T47D (cell line): ENCODE measurements at regions not wholly inside any gene's neighbourhood (a gene's known extent, or its start where the extent isn't known, plus 50 kb on each side); places are given as distances from the start of the nearest gene placed in this dataset.

Experiments
- DNase-seq, 2 experiments: peaks; one replicate each; pipeline versions ENCODE4 v3.0.0 to v3.0.0-alpha.2; 2011 to 2012; ENCODE audit warnings: low read depth in 1 of 2, low spot score in 1 of 2
- JUND ChIP-seq: IDR thresholded peaks from 2 replicates; pipeline ENCODE4 v1.6.1; 2012; ENCODE audit warnings: low read depth
- in situ Hi-C: cut with HindIII; loops from 2 replicates; pipeline ENCODE4 v1.10.0; 2016; ENCODE audit warnings: low sequenced_read_pairs, low pct_unique_long_range_greater_than_20kb

GRCh38 chrX:149121206-149121920, 383.7 kb downstream of the IDS start:
- no peak for DNase-seq
- TF ChIP-seq JUND, result no peak
- in situ Hi-C loops, result no loop called here

- no peak for DNase-seq
- no peak for TF ChIP-seq JUND
- in situ Hi-C loops, result no loop called here
Measured at GRCh38 chrX:149120459-149120858, 384.6 kb downstream of the IDS start.

DNA sequence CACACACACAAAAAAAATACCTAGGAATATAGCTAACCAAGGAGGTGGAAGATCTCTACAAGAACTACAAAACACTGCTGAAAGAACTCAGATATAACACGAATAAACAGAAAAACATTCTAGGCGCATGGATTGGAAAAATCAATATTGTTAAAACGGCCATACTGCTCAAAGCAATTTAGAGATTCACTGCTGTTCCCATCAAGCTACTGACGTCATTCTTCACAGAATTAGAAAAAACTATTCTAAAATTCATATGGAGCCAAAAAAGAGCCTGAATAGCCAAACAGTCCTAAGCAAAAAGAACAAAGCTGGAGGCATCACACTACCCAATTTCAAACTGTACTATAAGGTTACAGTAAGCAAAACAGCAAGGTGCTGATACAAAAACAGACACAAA, 390.2 kb downstream of the IDS start:
- TF ChIP-seq JUND, result no peak
- no peak for DNase-seq
- in situ Hi-C loops, result no loop called here

DNA sequence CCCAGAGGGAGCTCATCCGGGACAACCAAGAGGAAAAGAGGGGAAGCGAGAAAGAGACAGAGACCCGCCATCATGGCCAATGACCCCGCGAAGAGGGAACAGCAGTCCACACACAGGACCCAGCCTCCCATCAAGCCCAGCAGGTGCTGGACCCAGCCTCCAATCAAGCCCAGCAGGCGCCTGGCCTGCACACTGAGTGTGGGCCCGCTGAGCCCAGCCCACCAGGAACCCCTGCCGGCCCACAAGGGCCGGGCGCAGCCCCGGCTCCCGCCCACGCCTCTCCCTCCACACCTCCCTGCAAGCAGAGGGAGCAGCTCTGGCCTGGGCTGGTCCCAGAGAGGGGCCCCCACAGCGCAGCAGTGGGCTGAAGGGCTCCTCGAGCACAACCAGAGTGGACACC, 391.1 kb downstream of the IDS start:
- TF ChIP-seq JUND, result no peak
- in situ Hi-C loops, result no loop called here

GRCh38 chrX:149097786-149098185, 407.3 kb downstream of the IDS start:
- in situ Hi-C loops, result no loop called here
- TF ChIP-seq JUND, result no peak

More for the DNA sequence above, 391.1 kb downstream of the IDS start:
- DNase-seq, result no peak

DNA sequence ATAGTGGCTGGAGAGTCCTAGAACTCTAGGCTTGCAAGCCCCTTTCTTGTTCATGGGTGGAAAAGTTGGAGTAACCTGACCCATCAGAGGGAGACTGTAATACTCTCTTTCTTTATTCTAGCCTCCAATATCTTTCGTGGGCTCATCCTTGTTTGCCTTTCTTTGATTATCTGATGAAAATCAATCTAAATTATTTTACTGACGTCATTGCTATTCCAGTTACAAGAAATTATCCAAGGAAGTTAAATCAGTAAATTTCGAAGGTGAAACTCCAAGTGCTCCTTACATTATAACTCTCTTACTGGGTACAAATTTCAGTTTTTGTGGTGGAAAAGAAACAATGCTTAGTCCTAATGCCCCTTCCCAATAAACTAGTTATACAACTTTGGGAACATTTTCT, 412.9 kb downstream of the IDS start:
- TF ChIP-seq JUND, result no peak
- DNase-seq, result no peak
- in situ Hi-C loops, result no loop called here

More at GRCh38 chrX:149097786-149098185, 407.3 kb downstream of the IDS start:
- DNase-seq, result no peak

- DNase-seq, result no peak
- TF ChIP-seq JUND, result no peak
- in situ Hi-C loops, result no loop called here
Measured at GRCh38 chrX:149079805-149080406, 425.2 kb downstream of the IDS start.

DNA sequence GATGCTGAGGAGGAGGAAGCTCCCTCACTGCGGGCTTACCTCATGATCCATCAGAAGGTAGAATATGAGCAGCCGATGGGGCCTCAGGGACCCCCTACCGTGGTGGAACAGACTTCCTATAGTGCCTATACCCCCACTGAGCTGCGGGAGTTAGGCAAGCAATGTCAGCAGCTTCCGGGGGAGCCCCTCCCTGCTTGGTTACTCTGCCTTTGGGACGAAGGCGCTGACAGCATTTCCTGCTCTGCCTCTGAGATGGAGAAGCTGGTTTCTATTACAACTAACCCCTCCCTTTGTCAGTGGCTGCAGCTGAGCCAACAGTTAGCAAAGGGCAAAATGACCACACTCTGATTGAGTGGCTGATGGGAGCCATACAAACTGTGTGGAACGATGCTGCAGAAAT, 430.7 kb downstream of the IDS start:
- no peak for DNase-seq
- no peak for TF ChIP-seq JUND
- in situ Hi-C loops, result no loop called here

- in situ Hi-C loops, result no loop called here
- no peak for DNase-seq
- TF ChIP-seq JUND, result no peak
Measured at GRCh38 chrX:149073479-149073878, 431.6 kb downstream of the IDS start.

- TF ChIP-seq JUND, result no peak
- DNase-seq, result no peak
- in situ Hi-C loops, result no loop called here
Measured at GRCh38 chrX:149069899-149070298, 435.2 kb downstream of the IDS start.

DNA sequence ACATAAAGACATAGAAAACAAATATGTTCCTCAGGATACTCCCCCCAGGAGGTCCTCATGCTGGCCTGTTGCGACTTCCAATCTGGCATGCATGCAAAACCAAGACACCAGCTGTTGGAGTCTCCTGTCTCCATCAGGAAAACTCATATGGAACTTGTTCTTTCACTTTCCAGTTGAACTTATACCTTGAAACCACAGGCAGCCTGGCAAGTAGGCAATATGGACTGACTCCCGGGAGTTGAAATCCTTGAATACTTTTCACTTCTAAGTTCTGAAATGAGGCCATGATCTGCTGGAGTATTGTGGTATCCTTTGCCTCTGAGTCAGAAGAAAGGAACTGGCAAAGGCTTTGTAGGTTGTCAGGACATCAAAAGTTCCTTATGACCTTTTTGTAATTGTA, 444.2 kb downstream of the IDS start:
- no peak for TF ChIP-seq JUND
- in situ Hi-C loops, result no loop called here
- DNase-seq, result no peak
